Right ventricle myocardium inferior (tissue), 1 donor: ENCODE measurements at regions not wholly inside any gene's neighbourhood (a gene's known extent, or its start where the extent isn't known, plus 50 kb on each side); places are given as distances from the start of the nearest gene placed in this dataset.
"Not testable (repeated sequence)": the region's sequence is repeated elsewhere in the genome, so short reads cannot be mapped to it uniquely, and the experiment has no call there.

ENCODE experiments used
- ATAC-seq: fragments of 200-7000 bp; cut with Tn5 transposase; one replicate; pipeline ENCODE4 v1.9.1; 2020; ENCODE audit warnings: mild to moderate bottlenecking, moderate library complexity
- DNase-seq: peaks from one replicate; pipeline ENCODE4 v3.0.0; 2021; ENCODE audit errors: missing footprints
- intact Hi-C: fragments of 100-400 bp; cut with DNase I; formaldehyde crosslinking; loops from one replicate; pipeline ENCODE4 v1.11.0; 2022
- donor health status: DM: no; HTN: yes; CAD: no; lungs with severe emphysema.

- intact Hi-C loops = no loop called here
- no peak for DNase-seq
- ATAC-seq = no peak
Observed at GRCh38 chr6:169146521-169146920, 107.1 kb downstream of the THBS2 start.

GRCh38 chr6:169145991-169146501 is 107.6 kb downstream of the THBS2 start:
- DNase-seq = peak; percentile 50
- ATAC-seq = peak; percentile 40
- intact Hi-C loops = no loop called here

- no peak for DNase-seq
- no peak for ATAC-seq
- intact Hi-C loops = no loop called here
Observed at GRCh38 chr6:169145496-169145895, 108.2 kb downstream of the THBS2 start.

DNA sequence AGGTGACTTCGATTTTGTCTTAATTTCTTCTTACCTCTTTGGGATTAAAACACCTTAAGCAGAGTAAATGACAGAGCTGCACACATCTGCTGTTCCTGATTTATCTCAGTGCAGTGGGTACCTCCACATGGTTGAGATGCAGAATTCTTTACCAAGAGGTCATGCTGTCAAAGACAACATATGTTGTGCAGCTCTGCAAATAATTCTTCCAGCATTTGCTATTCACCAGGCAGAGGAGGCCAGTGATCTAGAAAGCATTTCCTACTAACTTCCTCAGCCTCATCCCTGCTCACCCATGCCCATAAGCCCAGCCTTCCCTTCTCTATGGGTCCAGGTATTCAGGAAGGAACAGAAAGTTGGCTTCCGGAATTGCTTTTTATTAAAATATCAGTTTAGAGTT is 109.3 kb downstream of the THBS2 start:
- no peak for DNase-seq
- no peak for ATAC-seq
- intact Hi-C loops = no loop called here

DNA sequence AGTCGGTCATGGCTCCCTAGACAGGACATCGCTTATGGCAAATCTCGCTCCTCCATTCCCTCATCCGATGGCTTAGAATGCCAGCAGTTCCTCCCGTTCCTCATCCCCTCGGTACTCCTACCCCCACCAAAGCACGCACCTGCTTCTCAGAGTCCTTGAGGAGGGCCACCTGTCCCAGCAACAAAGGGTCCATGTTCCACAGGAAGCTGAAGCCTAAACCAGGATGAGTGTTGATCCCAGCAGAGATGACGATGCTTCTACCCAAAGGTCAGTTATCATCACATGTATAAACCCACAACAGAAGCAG is 111.2 kb downstream of the THBS2 start:
- ATAC-seq (no peak), DNase-seq (no peak)
- intact Hi-C loops = no loop called here

- peak; percentile 85 for DNase-seq
- intact Hi-C loops = no loop called here
- peak; percentile 88 for ATAC-seq
Observed at GRCh38 chr6:169141671-169142537, 111.7 kb downstream of the THBS2 start.

GRCh38 chr6:169140986-169141495 is 112.6 kb downstream of the THBS2 start:
- ATAC-seq = no peak
- DNase-seq = no peak
- intact Hi-C loops = no loop called here

DNA sequence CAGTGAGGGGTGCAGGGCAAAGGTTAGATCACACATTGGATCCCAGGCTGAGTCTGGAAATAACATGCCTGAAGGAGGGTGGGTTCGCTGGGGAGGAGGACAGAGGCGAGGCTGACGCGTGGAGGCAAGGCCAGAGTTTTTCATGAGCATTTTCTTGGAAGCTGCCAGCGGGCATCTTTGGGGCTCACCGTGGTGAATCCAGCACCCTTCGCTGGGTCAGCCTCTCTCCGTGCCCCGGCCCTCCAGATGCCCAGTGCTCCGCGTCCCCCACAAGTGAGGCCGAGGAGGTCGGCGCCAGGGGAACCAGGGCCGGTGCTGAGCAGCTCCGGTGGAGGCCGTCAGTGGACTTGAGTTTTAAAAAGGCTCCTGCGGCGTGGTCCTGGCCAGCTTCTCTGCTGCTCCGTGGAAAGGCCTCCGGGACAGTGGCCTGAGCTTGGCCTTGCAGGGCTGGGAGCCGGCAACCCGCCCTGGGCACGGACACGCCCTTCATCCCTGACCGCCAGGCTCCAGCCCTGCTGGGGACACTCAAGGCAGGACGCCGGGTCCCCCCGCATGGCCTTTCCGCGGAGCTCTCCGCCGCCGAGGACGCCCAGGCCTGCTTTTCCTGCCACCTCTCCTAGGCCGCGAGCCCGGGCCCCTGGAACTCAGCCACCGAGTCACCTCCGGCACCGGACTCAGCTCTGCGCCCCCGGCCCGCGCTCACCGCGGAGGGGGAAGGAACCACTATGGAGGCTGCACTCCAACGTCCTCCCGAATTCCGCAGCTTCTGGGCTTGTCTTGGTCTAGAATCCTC is 114.3 kb downstream of the THBS2 start:
- DNase-seq = no peak
- no peak for ATAC-seq
- intact Hi-C loops = no loop called here

DNA sequence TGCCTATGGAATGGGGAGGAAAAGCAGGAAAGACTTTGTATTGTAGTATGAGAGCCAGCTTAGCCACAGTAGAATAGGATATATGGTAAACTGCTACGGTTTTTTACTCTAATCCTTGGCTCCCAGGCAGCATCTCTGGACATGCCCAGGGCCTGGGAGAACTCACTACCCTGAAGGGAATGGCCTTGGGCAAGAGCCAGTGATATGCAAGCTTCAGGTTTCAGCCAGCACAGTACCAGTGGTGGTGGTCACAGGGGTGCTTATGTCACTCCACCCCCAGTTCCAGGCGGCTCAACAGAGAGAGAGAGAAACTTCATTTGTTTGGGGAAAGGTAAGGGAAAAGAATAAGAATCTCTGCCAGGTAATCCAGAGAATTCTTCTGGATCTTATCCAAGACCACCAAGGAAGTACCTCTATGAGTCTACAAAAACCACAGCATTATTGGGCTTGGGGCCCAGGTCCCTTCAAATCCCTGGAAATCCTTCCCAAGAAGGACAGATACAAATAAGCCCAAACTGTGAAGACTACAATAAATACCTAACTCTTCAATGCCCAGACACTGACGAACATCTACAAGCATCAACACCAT is 121.2 kb downstream of the THBS2 start:
- no peak for DNase-seq
- intact Hi-C loops = no loop called here
- no peak for ATAC-seq

GRCh38 chr6:169131390-169131789 is 122.3 kb downstream of the THBS2 start:
- ATAC-seq (no peak), DNase-seq (no peak)
- intact Hi-C loops = no loop called here

DNA sequence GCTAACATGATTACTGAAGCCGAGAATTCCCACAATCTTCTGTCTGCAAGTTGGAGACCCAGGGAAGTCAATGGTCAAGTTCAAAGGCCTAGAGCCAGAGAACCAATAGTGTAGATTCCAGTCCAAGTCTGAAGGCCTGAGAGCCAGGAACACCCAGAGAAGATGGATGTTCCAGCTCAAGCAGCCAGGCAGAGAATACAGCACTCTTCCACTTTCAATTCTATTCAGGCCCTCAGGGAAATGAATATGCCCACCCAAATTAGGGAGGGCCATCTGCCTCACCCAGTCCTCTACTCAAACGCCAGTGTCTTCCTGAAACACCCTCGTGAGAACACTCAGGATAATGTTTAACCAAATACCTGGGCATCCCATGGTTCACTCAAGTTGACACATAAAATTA is 123.5 kb downstream of the THBS2 start:
- ATAC-seq (no peak), DNase-seq (no peak)
- intact Hi-C loops = no loop called here

DNA sequence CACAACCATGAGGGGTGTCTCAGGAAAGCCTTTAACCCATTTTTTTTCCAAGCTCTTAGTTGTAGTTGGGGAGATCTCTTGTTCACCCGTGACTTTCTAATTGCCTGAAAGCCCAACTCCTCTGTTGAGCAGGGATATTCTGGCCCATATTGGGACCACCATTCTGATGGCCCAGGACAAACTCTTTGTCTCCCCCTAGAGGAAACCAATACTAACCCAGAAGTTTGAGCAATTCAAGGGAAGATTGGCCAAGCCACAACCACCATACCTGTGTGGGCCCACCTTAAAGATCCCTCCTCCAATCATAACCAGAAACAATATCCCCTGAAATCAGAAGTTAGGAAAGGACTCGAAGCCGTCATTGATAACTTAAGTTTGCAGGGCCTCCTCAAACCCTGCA is 132.6 kb downstream of the THBS2 start:
- intact Hi-C loops = no loop called here

GRCh38 chr6:169119669-169120068 is 134.0 kb downstream of the THBS2 start:
- no peak for DNase-seq
- no peak for ATAC-seq
- intact Hi-C loops = no loop called here

More for the DNA sequence above, 132.6 kb downstream of the THBS2 start:
- DNase-seq (no peak), ATAC-seq (no peak)

- ATAC-seq (no peak), DNase-seq (no peak)
- intact Hi-C loops = no loop called here
Observed at GRCh38 chr6:169118346-169118830, 135.3 kb downstream of the THBS2 start.

DNA sequence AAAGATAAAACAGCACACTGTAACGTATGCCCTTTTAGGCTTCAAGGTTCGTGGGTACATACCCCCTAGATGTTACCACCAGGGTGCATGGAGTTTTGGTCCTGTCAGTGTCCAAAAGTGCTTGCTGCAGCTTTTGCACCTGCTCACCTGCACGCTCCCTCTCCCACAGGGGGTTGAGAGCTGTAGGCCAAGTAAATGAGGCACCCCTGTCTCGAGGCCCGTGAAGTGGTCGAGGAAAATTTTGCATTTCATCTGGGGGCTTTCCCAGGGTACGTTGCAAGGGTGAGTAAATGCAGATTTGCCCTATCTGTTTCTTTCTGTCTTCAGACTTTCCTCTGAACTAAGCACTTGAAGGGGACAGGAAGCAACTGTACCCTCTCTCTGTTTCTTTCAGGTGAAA is 136.0 kb downstream of the THBS2 start:
- ATAC-seq = no peak
- no peak for DNase-seq
- intact Hi-C loops = no loop called here

GRCh38 chr6:169115632-169116031 is 138.0 kb downstream of the THBS2 start:
- intact Hi-C loops = no loop called here
- DNase-seq = no peak
- ATAC-seq = peak; percentile 68

GRCh38 chr6:169114632-169115031 is 139.0 kb downstream of the THBS2 start:
- DNase-seq, intact Hi-C loops, ATAC-seq: not testable (repeated sequence)

- intact Hi-C loops = no loop called here
- ATAC-seq (no peak), DNase-seq (no peak)
Observed at GRCh38 chr6:169112483-169113320, 140.9 kb downstream of the THBS2 start.
